HG03159 (cell line): ENCODE measurements at regions not wholly inside any gene's neighbourhood (a gene's known extent, or its start where the extent isn't known, plus 50 kb on each side); places are given as distances from the start of the nearest gene placed in this dataset.
"Not testable (repeated sequence)": the region's sequence is repeated elsewhere in the genome, so short reads cannot be mapped to it uniquely, and the experiment has no call there.

ENCODE experiments used
- ATAC-seq: cut with Tn5 transposase; IDR thresholded peaks from one replicate; pipeline ENCODE4 v1.9.1; 2021; ENCODE audit warnings: mild to moderate bottlenecking, moderate library complexity; ENCODE audit not compliant: unreplicated experiment

DNA sequence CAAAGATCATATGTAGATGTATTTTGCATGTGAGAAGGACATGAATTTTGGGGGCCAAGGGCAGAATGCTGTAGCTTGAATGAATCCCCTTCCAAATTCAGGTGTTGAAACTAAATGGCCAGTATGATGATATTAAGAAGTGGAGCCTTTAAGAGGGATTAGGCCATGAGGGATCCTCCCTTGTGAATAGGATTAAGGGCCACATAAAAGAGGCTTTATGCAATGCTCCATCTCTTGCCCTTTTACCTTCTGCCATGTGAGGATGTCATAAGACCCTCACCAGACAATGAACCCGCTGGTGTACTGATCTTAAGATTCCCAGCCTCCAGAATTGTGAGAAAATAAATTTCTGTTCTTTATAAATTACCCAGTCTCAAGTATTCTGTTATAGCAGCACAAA lies 206.1 kb downstream of the YTHDC2 start:
- no peak for ATAC-seq

DNA sequence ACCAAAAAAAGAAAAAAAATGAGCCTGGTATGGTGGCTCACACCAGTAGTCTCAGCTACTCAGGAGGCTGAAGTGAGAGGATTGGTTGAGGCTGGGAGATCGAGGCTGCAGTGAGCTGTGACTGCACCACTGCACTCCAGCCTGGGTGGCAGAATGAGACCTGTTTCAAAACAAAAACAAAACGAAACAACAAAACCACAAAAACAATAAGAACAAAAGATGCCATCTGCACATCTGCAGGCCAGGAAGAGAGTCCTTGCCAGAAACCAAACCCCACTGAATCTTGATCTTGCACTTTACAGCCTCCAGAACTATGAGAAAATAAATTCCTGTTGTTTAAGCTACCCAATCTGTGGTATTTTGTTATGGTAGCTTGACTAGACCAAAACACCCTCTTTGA lies 207.7 kb downstream of the YTHDC2 start:
- ATAC-seq, result no peak

DNA sequence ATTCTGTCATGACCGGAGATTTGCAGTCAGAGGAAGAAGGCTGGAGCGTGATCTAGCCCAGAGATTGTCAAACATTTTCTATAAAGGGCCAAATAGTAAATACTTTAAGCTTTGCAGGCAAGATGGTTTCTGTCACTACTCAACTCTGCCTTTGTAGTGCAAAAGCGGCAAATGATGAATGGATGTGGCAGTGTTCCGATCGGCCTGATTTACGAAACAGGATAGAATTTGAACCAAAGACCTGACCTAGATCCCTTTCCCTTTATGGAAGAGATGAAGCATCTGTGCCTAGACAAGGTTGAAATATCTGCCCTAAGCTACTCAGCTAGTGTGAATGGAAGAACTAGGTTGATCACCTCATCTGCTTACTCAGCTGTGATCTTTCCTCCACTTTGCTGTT lies 209.5 kb downstream of the YTHDC2 start:
- ATAC-seq, result no peak

DNA sequence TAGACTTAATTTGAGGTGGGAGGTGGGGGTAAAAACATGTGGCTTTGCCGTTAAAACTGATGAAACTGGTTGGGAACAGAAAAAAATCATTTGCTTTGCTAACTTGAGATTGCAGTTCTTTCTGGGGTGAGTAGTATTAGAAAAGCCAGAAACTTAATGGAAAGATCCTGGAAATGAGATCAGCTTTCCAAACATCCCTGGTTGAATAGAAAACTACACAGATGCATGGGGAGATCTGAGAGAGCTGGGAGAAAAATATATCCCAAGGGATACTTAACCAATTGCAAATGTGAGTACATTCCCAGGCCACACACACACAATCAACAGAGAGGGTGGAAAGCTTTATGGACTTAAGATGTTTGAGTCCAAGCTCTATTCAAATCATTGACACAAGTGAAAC lies 222.3 kb downstream of the YTHDC2 start:
- no peak for ATAC-seq

DNA sequence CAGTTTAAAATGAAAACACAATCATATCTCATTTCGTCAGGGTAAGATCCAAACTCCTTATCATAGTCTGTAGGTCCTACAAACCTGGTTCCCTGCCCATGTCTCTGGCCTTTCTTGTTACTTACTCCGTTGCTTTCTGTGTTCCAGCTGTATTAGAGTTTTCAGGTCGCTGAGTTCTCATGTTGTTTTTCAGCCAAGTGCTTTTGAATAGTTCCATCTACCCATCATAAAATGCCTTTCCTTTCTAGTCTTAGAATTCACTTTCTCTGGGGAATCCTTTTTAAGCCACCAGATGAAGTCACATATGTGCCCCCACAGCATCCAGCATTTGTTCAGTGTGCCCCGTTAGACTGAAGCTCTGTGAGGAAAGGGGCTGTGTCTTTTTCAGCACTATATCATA lies 228.7 kb downstream of the YTHDC2 start:
- ATAC-seq, result no peak

DNA sequence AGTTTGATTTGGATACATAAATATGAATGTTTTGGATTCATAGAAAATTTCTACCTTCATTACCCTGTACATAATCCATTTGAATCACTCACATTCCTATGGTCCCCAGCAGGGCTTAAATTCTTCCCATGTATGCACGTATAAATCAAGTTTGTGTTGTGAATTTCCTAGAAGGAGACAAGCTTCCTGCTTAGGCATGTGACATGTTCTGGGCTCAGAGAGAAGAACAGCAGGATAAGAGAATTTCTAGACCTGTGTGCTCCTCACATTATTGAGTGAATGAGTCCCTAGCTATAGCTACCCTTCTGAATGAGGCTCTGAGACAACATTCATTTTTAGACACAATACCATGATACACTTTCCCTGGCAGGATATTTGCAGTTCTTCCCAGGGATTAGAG lies 229.1 kb downstream of the YTHDC2 start:
- no peak for ATAC-seq

DNA sequence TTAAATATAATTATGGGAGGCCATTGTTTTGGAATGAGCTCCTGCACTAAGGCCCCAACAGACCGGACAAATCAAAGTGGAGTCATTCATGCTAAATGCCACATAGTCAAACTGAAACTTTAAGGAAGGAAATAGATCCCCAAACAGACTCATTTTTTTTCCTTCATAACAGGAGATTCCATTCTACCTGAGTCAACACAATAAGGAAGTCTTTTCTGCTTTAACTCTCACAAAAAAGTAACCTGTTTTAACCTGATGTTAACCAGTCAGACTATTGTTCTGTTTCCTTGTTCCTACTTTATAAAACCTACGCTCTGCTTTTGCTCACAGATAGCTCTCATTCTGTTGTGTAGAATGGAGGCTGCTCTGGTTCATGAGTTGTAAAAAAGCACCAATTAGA lies 234.9 kb downstream of the YTHDC2 start:
- ATAC-seq, result no peak

DNA sequence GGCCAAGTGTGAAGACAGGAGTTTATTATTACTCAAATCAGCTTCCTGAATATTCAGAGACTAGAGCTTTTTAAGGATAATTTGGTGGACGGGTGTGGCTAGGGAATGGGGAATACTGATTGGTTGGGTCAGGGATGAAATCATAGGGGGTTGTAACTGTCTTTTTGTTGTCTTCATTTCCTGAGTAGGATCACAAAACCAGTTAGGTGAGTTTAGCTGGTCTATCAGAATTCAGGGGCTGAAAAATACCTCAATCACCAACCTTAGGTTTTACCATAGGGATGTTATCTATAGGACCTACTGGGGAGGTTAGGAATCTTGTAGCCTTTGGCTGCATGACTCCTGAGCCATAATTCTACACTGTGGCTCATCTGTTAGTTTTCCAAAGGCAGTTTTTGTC lies 235.8 kb downstream of the YTHDC2 start:
- ATAC-seq, result no peak

DNA sequence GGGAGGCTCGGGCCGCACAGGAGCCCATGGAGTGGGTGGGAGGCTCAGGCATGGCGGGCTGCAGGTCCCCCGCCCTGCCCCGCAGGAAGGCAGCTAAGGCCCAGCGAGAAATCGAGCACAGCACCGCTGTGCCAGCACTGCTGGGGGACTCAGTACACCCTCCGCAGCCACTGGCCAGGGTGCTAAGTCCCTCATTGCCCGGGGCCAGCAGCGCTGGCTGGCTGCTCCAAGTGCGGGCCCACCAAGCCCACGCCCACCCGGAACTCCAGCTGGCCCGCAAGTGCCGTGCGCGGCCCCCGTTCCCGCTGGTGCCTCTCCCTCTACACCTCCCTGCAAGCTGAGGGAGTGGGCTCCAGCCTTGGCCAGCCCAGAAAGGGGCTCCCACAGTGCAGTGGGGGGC lies 239.7 kb downstream of the YTHDC2 start:
- ATAC-seq, result not testable (repeated sequence)

DNA sequence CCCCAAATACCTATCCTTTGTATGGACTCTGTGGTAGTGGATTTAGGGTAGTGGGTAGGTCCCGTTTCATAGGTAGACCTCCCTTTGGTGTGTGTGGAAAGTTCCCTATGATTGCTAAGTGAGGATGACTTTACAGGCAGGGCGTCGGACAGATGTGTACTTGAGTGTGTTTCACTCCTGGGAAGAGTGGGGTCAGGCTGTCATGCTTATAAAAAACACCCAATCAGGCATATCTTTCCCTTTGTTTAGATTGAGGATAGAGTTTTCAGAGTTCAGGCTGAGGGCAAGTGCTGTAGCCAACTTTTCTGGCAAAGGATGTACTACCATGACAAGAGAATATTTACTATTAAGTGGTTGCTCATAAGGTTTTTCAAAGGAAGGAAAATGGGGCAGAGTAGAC lies 242.0 kb downstream of the YTHDC2 start:
- no peak for ATAC-seq

DNA sequence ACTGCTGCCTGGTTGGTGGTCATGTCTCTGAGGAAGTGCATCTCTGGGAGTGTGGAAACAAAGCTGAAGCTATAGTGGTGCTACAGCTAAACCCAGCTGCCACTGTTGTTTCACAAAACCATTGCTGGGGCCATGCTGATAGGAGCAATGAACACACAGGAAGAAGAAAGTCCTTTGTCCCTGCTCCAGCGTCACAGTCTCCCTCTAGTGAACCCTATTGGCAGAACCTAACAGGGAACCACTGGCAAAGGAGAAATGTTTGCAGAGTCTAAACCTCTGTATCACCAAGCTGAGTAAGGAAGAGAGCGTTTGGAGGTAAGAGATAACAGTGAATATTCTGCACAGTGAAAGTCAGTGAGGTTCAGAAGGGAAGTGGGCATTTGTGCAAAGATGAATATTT lies 244.0 kb downstream of the YTHDC2 start:
- no peak for ATAC-seq

DNA sequence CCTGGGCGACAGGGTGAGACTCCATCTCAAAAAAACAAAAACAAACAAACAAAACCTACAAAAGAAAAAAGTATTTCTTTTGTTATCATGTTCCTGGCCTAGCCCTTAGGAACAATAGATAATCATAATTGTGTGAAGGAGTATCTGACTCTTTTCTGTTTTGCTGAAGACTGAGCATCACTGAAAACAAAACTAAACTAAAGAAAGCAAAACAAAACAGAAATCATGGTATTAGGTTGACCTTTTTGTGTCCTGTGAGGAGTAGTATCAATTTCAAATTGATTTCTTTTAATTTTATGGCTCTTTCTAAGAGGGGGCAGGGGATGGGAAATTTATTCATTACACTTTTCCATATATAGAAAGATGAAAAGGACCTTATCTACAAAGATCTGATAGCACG lies 246.0 kb downstream of the YTHDC2 start:
- no peak for ATAC-seq

DNA sequence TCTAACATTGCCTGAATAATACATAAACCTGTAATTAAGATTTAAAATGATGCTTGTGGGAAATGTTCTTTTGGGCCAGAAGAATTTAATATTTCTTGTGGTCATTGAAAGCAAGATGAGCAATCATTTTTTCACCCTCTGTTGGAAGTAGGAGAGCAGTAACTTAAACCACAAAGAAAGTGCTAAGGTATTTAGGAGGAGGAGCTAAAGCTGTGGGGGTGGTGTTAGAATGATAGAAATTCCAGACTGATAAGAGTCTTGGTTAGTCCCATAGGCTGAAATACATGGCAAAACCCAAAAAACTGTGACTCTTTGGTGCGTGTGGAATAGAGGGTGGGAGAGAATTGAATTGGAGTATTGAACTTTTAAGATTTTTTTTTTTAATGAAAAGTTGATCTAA lies 247.0 kb downstream of the YTHDC2 start:
- no peak for ATAC-seq

DNA sequence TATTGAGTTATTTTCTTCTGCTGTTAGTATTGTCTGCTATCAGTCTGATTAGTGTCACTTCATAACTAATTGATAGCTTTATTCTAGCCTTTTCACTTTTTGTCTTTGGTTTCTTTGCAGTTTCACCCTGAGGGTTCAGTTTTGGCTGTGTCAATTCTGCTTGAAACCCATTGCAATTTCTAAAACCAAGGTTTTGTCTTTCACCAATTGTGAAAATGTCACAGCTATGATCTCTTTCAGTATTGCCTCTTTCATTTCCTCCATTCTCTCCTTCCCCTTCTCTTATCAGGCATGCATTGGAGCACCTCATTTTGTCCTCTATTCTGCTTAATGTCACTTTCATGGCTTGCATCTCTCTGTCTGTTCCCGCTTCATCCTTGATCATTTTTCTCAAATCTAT lies 248.1 kb downstream of the YTHDC2 start:
- ATAC-seq, result no peak

DNA sequence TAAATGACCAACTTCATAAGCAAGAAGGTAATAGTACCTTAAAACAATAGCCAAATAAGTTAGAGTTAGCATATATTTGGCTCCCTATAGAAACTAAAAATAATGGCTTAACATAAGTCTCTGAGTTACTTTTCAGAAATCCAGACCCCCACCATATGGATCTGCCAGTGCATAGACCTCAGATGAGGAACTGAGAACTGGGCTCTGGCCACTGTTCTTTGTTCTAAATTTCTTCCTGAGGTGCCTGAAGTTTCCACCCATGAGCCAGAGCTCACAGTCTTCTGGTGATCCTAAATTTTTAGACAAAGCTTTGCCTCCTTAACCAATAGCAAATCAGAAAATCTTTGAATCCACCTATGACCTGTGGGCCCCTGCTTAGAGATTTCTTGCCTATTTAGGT lies 250.9 kb downstream of the YTHDC2 start:
- ATAC-seq, result no peak

DNA sequence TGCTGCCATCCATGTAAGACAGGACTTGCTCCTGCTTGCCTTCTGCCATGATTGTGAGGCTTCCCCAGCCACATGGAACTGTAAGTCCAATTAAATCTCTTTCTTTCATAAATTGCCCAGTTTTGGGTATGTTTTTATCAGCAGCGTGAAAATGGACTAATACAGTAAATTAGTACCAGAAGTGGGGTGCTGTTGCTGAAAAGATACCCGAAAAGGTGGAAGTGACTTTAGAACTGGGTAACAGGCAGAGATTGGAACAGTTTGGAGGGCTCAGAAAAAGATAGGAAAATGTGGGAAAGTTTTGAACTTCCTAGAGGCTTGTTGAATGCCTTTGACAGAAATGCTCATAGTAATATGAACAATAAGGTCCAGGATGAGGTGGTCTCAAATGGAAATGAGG lies 253.3 kb downstream of the YTHDC2 start:
- not testable (repeated sequence) for ATAC-seq

DNA sequence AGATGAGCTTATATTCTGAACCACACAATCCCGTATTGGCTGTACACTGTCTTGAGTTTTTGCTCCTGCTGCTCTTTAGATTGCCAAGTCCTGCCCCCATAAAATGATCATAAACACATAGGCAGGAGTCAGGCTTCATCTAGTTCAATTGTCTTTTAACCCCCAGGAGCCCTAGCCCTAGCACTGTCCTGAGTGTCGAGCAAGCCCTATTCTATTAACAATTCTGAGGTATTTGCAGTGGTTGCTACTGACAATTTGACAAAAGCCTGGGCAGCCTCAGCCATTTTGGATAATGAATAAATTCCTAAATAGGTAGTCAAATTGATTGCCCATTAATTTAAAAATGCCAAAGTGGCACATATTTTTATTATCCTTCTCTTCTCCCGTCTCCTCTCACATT lies 257.2 kb downstream of the YTHDC2 start:
- no peak for ATAC-seq

DNA sequence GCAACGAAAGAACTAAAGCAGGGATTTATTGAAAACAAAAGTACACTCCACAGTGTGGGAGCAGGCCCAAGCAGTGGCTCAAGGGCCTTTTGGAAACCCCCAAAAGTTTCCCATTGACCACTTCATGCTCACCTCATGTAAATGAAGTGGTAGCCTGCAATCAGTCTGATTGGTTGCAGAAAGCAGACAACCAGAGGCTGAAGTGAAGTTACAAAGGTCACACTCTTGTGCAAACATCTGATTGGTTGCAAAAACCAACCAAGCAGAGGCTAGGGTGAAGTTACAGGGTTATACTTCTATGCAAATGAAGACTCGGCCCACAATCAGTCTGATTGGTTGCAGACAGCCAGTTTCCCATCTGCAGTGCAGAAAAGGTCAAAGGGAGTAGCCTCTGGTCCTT lies 258.0 kb downstream of the YTHDC2 start:
- ATAC-seq, result peak; percentile 52

DNA sequence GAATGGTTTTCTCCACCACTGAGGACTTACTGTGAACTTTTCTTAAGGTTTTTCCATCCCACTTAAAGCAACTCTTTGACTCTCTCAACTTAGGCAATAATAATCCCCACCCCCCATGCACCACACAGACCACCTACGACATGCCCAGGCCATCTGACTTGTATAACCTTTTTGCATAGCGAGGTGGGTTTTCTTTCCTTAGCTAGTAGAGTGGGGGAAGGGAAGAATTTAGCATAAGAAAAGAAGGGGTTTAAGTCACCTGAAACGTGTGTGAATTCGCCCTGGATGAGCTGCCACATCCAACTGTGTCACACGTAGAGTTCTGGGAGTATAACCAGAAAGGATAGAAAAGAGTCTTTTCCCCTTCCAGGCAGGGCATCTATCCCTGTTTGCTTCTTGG lies 262.7 kb downstream of the YTHDC2 start:
- ATAC-seq, result no peak

DNA sequence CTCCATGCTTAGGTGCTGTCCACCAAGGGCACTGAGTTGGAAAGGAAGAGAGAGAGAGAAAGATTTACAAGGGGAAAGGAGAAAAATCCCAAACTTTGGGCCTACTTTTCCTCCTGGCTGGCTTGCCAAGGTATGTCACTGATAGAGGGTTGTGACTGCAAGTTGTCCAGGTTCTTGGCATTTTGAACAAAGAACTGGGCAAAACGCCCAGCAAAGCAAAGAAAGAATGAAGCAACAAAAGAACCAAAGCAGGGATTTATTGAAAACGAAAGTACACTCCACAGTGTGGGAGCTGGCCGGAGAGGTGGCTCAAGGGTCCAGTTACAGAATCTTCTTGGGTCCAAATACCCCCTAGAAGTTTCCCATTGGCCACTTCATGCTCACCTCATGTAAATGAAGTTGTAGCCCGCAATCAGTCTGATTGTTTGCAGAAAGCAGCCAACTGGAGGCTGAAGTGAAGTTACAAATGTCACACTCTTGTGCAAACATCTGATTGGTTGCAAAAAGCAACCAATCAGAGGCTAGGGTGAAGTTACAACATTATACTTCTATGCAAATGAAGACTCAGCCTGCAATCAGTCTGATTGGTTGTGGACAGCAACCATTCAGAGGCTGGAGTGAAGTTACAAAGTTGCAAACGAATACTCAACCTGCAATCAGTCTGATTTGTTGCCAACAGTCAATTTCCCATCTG lies 263.5 kb downstream of the YTHDC2 start:
- ATAC-seq, result no peak

DNA sequence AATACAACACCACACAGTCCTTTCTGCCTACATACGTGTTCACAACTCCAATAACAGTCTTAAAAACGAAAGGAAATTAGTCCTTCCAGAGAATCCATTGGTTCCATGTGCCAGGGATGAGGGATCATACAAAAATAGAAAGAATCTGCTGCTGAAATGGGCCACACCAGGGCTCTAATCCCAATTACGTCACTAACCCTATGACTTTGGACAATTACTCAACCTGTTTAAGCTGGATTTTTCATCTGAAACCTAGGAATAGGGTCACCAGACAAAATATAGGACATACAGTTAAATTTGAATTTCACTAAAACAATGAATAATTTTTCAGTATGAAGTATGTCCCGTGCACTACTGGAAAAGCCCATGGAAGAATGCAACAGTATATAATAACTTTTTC lies 264.7 kb downstream of the YTHDC2 start:
- ATAC-seq, result no peak

DNA sequence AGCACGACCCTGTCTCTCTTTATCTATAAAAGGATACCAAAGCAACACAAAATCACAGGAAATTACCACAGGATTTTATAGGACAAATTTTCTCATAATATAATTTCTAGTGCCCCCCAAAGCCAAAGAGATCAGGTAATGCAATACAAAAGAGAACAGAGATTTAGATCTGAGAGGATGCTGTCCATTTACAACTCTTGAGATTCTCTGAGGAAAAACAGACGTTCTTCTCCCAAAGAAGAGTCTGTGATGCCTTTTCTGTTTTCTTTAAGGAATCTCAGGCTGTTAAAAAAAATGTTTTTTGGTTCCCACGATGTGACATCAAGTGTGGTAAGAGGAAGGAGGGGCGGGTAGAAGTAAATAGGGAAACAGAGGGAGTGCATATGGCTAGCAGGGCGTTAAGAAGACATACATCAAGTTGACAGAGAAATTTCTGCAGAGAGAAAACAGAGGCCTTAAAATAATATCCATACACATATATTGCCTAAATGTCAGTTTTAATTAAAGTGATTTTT lies 274.7 kb downstream of the YTHDC2 start:
- no peak for ATAC-seq

DNA sequence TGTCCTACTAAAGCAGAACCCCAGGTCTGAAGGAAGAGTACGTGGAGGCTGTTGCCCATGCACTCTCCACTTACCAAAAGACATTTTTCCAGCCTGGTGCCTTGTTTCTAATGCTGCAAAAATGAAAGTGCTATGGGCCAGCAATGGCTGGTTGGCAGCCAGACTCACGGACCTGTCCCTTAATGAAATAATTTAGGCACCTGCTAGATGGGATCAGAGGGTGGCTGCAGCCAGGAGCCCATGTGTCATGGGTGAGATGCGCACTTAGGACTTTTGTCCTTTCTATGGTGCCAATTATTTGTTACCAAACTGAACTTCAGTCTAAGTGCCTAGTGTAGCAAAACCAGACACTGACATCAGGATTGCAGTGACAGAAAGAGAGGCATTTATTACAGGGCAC lies 276.3 kb downstream of the YTHDC2 start:
- ATAC-seq, result no peak
